Esophagus muscularis mucosa (tissue), 4 donors: ENCODE measurements at regions not wholly inside any gene's neighbourhood (a gene's known extent, or its start where the extent isn't known, plus 50 kb on each side); places are given as distances from the start of the nearest gene placed in this dataset.

Source experiments
- CTCF ChIP-seq, 3 experiments: fragments of 200-600 bp in 2 of 3; fragments of 450-650 bp in 1 of 3; sonication (generic) in 2 of 3; IDR thresholded peaks; one replicate each; pipeline ENCODE4 v1.5.1; 2017 to 2019; ENCODE audit warnings: antibody characterized with exemption in 3 of 3, mild to moderate bottlenecking in 2 of 3, moderate library complexity in 1 of 3
- EP300 ChIP-seq: sonication (generic); formaldehyde crosslinking; IDR thresholded peaks from one replicate; pipeline ENCODE4 v1.6.1; 2017; ENCODE audit warnings: antibody characterized with exemption
- POLR2A ChIP-seq: fragments of 450-650 bp; IDR thresholded peaks from one replicate; pipeline ENCODE4 v1.6.1; 2017; ENCODE audit warnings: antibody characterized with exemption, moderate library complexity, mild to moderate bottlenecking, low read depth
- POLR2AphosphoS5 ChIP-seq, 2 donors: sonication (generic); formaldehyde crosslinking; IDR thresholded peaks; one replicate each; pipeline ENCODE4 v1.6.1; 2017; ENCODE audit warnings: antibody characterized with exemption in 2 of 2

DNA sequence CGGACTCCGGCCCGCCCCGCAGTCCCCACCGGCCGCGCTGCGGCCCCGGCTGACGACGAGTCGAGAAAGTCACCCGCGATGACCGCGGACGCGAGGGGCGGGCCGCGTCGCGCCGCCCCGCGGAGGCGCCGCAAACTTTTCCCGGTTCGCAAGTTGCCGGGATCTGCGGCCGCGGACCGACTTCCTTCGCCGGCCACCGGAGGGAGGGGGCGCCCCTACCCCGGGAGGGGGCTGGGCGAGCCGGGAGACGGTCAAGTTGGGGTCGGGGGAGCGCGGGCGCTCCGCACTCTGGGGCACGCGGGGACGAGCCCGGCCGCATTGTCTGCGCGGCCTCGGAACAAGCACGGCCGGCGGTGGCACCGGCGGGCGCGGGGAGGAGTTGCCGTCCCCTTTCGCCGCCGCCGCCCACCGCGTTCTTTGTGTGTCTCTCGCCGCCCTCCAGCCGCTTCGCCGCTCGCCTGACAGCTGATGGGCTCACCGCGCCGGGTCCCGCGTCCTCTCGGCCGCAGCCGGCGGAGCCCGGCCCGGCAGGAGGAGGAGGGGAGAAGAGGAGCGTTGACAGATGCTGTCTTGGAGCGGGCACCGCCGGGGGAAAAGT lies 131.6 kb downstream of the OGFRL1 start:
- TF ChIP-seq POLR2A (no peak), CTCF (IDR thresholded peaks at IDR 0.05) (peak; percentile 36 to 55 (median 46)), POLR2AphosphoS5 (IDR thresholded peaks at IDR 0.05) (peak in 1 of 2 donors; percentile 52), EP300 (no peak)
